ENCODE measurements at regions not wholly inside any gene's neighbourhood (a gene's known extent, or its start where the extent isn't known, plus 50 kb on each side); places are given as distances from the start of the nearest gene placed in this dataset.

- TF ChIP-seq EZH2phosphoT487 (IDR thresholded peaks at IDR 0.05; ENCODE audit: low read depth) (no peak), CTCF (IDR thresholded peaks at IDR 0.05; ENCODE audit: low read depth, low read length) (no peak)
Observed at GRCh38 chr6:130313206-130313605, 52.6 kb upstream of the TMEM200A start.
